ENCODE measurements at regions not wholly inside any gene's neighbourhood (a gene's known extent, or its start where the extent isn't known, plus 50 kb on each side); places are given as distances from the start of the nearest gene placed in this dataset.

DNA sequence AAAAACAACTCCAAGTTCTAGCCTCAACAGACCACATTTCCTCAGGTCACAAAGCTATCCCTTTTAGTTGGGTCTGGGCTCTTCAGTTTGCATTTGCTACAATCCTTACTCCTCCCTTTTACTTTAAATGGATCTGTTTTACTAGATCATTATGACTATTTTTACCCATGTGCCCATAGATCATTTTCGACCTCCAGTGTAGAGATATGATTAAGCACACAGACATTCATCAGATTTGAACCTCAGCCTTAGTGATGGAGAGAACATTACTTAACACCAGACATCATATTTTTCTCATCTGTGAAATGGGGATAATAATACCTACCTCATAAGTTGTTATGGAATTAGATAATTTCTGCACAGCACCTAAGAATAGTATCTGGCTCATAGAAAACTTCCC lies 141.9 kb downstream of the NPR3 start:
- H3K27me3 ChIP-seq, result no peaks in the 10 kb centered on the region
- H3K27ac ChIP-seq, result no peak overlapping the region
- DNase-seq, result no peak
- no peaks in the 10 kb centered on the region for H3K4me1 ChIP-seq
- H3K36me3 ChIP-seq, result no peaks in the 10 kb centered on the region
- H3K4me3 ChIP-seq, result no peak overlapping the region
- WGBS, 5 donors, result 52 to 83% (median 58%) methylated on average over 1 of the region's 1 CpG
- peaks cover 0 to 15% (median 6%) of the 10 kb centered on the region in 4 donors for H3K9me3 ChIP-seq
- no peak for TF ChIP-seq POLR2AphosphoS5 (IDR thresholded peaks at IDR 0.05)
- TF ChIP-seq, protein P1, sequence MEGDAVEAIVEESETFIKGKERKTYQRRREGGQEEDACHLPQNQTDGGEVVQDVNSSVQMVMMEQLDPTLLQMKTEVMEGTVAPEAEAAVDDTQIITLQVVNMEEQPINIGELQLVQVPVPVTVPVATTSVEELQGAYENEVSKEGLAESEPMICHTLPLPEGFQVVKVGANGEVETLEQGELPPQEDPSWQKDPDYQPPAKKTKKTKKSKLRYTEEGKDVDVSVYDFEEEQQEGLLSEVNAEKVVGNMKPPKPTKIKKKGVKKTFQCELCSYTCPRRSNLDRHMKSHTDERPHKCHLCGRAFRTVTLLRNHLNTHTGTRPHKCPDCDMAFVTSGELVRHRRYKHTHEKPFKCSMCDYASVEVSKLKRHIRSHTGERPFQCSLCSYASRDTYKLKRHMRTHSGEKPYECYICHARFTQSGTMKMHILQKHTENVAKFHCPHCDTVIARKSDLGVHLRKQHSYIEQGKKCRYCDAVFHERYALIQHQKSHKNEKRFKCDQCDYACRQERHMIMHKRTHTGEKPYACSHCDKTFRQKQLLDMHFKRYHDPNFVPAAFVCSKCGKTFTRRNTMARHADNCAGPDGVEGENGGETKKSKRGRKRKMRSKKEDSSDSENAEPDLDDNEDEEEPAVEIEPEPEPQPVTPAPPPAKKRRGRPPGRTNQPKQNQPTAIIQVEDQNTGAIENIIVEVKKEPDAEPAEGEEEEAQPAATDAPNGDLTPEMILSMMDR (IDR thresholded peaks at IDR 0.05), result no peak
- TF ChIP-seq POLR2A (IDR thresholded peaks at IDR 0.05), result no peak
- TF ChIP-seq EP300 (IDR thresholded peaks at IDR 0.05), result no peak
- intact Hi-C loops (cut with DNase I; ENCODE audit: low total_unique reads), result no loop called here

DNA sequence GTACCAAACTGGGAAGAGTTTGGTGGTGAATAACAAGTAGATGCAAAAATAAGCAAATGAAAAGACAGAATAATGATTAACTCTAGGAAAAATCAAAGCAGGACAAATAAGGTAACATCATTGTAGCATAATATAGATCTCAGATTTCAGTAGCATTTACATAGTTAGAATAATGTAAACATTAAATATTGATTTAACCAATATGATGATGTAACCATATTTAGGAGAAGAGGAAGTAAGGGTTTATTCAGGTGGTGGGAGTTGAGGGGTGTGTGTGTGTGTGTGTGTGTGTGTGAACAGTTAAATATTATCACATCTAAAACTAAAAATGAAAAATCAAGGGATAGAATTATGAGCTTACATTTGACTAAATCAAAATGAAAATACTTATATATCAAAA lies 143.4 kb downstream of the NPR3 start:
- intact Hi-C loops (cut with DNase I; ENCODE audit: low total_unique reads), result no loop called here

DNA sequence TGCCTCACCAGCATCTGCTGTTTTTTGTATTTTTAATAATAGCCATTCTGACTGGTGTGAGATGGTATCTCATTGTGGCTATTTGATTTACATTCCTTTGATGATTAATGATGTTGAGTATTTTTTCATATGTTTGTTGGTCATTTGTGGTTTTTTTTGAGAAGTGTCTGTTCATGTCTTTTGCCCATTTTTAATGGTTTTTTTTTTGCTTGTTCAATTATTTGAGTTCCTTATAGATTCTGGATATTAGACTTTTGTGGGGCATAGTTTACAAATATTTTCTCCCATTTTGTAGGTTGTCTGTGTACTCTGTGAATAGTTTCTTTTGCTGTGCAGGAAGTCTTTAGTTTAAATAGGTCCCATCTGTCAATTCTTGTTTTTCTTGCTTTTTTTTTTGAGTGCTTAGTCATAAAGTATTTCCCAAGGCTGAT lies 148.1 kb downstream of the NPR3 start:
- no peaks in the 10 kb centered on the region for H3K27me3 ChIP-seq
- H3K4me3 ChIP-seq, result no peak overlapping the region
- intact Hi-C loops (cut with DNase I; ENCODE audit: low total_unique reads), result no loop called here
- H3K36me3 ChIP-seq, result no peaks in the 10 kb centered on the region
- no peak for TF ChIP-seq POLR2AphosphoS5 (IDR thresholded peaks at IDR 0.05)
- no peak for TF ChIP-seq EP300 (IDR thresholded peaks at IDR 0.05)
- TF ChIP-seq POLR2A (IDR thresholded peaks at IDR 0.05), result no peak
- TF ChIP-seq, protein P1 (IDR thresholded peaks at IDR 0.05), result no peak
- H3K4me1 ChIP-seq, result no peaks in the 10 kb centered on the region
- no peak overlapping the region for H3K27ac ChIP-seq
- DNase-seq, result no peak
- peaks cover 0 to 40% (median 19%) of the 10 kb centered on the region in 4 donors for H3K9me3 ChIP-seq

More for the DNA sequence above, 143.4 kb downstream of the NPR3 start:
- no peak overlapping the region for H3K27ac ChIP-seq
- H3K9me3 ChIP-seq, result peaks cover 0 to 30% (median 13%) of the 10 kb centered on the region in 4 donors
- H3K27me3 ChIP-seq, result no peaks in the 10 kb centered on the region
- H3K4me1 ChIP-seq, result no peaks in the 10 kb centered on the region
- no peak for DNase-seq
- H3K4me3 ChIP-seq, result no peak overlapping the region
- no peaks in the 10 kb centered on the region for H3K36me3 ChIP-seq
- TF ChIP-seq POLR2A (IDR thresholded peaks at IDR 0.05) (no peak), POLR2AphosphoS5 (IDR thresholded peaks at IDR 0.05) (no peak), EP300 (IDR thresholded peaks at IDR 0.05) (no peak)
- TF ChIP-seq, protein P1 (IDR thresholded peaks at IDR 0.05), result no peak

DNA sequence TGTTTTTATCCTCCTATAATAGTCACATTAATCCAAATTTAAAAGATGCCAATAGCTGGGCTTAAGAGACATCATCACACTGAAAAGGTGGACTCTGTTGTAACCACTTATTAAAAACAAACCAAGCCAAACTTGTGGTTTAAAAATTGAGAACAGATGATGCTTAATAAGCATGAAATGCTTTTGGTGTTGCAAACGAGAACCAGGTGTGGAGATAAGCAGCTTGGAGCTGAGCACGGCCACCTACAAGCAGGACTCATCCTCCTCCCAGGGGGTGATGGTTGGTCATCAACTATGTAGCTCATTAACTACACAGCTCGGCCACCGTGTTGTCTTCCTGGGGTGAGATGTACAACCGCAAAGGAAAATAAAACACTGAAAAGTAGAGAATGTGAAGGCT lies 154.4 kb downstream of the NPR3 start:
- TF ChIP-seq POLR2A (IDR thresholded peaks at IDR 0.05), result no peak
- TF ChIP-seq, protein P1 (IDR thresholded peaks at IDR 0.05), result no peak
- no peak for TF ChIP-seq EP300 (IDR thresholded peaks at IDR 0.05)
- TF ChIP-seq POLR2AphosphoS5 (IDR thresholded peaks at IDR 0.05), result no peak

More for the DNA sequence above, 154.4 kb downstream of the NPR3 start:
- peaks cover 0 to 8% (median 2%) of the 10 kb centered on the region in 4 donors for H3K9me3 ChIP-seq
- no peak for DNase-seq
- intact Hi-C loops (cut with DNase I; ENCODE audit: low total_unique reads), result no loop called here
- no peak overlapping the region for H3K4me3 ChIP-seq
- no peak overlapping the region for H3K27ac ChIP-seq
- no peaks in the 10 kb centered on the region for H3K4me1 ChIP-seq
- H3K27me3 ChIP-seq, result no peaks in the 10 kb centered on the region
- no peaks in the 10 kb centered on the region for H3K36me3 ChIP-seq
- WGBS, 5 donors, result 52 to 71% (median 61%) methylated on average over 5 of the region's 5 CpGs

Measured in stomach (tissue), 8 donors.